GM12891 (cell line): ENCODE measurements at regions not wholly inside any gene's neighbourhood (a gene's known extent, or its start where the extent isn't known, plus 50 kb on each side); places are given as distances from the start of the nearest gene placed in this dataset.

ENCODE experiments used
- DNase-seq: peaks from one replicate; pipeline ENCODE4 v3.0.0; 2011; ENCODE audit warnings: low spot score; ENCODE audit not compliant: insufficient read length
- FAIRE-seq: peaks from 2 replicates; lab custom pipeline; 2011; peaks lifted over from hg19 to GRCh38; lab: Jason Lieb, UNC
- PAX5 ChIP-seq: IDR thresholded peaks from 2 replicates; pipeline ENCODE4 v1.6.1; 2011; ENCODE audit warnings: low read length, moderate library complexity, mild to moderate bottlenecking; ENCODE audit not compliant: insufficient read depth, severe bottlenecking
- POLR2A ChIP-seq: IDR thresholded peaks from 2 replicates; pipeline ENCODE4 v1.6.1; 2011; ENCODE audit warnings: low read depth, low read length, control low read depth
- POLR2AphosphoS5 ChIP-seq: IDR thresholded peaks from 2 replicates; pipeline ENCODE4 v1.6.1; 2011; ENCODE audit warnings: low read depth, low read length, control low read depth
- POU2F2 ChIP-seq: IDR thresholded peaks from 2 replicates; pipeline ENCODE4 v1.6.1; 2011; ENCODE audit warnings: low read depth, mild to moderate bottlenecking, control low read depth, low read length, moderate library complexity
- SPI1 ChIP-seq: IDR thresholded peaks from 2 replicates; pipeline ENCODE4 v1.6.1; 2011; ENCODE audit warnings: low read depth, low read length, control low read depth
- TAF1 ChIP-seq: IDR thresholded peaks from 2 replicates; pipeline ENCODE4 v1.6.1; 2011; ENCODE audit warnings: low read depth, low read length, control low read depth

GRCh38 chr6:44700422-44700821 is 312.9 kb downstream of the CDC5L start:
- FAIRE-seq (no peak), DNase-seq (no peak)
- TF ChIP-seq TAF1 = no peak
- TF ChIP-seq SPI1 = no peak
- TF ChIP-seq POLR2A = no peak
- no peak for TF ChIP-seq POU2F2
- no peak for TF ChIP-seq PAX5
- TF ChIP-seq POLR2AphosphoS5 = no peak

DNA sequence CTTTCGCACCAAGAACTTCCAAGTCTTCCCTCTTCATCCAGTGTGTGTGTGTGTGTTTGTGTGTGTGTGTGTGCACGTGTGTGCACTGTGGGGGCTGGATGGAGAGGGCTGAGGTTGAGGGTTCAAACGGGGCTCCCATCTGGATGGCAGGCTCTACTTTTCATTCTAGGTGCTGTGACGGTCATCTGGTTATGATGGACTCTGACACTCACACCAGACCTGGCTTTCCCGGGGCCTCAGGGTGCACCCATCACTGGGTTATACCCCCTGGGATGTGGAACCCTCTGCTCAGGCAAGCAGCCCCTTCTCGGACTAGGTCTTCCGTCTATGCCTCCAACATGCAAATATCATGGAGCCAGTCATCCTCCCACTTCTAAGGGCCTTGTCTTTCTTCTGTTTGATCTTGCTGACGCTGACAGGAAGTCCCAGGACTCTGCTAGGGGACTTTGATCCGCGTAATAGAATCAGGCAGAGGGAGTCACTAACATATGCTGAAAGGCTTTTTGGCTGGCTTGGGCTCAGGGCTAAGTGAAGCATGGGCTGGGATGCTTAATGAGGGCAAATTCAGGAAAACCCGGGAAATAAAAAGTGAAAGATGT is 313.6 kb downstream of the CDC5L start:
- no peak for FAIRE-seq
- DNase-seq = no peak
- no peak for TF ChIP-seq PAX5
- no peak for TF ChIP-seq POLR2A
- no peak for TF ChIP-seq SPI1
- TF ChIP-seq POLR2AphosphoS5 = no peak
- TF ChIP-seq POU2F2 = no peak
- no peak for TF ChIP-seq TAF1

DNA sequence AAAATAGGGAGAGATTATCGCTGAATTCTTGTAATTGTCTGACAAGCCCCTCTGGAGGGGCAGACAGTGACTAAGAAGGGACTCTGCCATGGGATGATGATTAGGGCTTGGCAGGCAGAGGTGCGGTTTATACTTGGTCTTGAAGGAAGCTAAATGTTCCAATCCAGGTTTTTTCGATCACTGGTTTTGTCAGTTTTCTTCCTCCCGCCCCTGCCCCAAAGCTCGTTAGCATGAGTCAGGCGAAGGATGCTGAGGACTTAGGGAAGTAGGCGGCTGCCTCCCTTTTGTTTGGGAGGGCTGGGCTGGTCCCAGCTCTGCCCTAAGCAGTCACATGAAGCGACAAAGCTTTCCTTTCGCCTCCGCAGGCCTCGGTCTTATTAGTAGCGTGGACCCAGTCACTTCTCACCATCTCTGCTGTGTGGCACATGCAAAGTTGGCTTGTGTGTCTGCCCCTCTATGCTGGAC is 314.2 kb downstream of the CDC5L start:
- FAIRE-seq (no peak), DNase-seq (no peak)
- TF ChIP-seq POU2F2 (no peak), POLR2AphosphoS5 (no peak), PAX5 (no peak), SPI1 (no peak), TAF1 (no peak), POLR2A (no peak)

DNA sequence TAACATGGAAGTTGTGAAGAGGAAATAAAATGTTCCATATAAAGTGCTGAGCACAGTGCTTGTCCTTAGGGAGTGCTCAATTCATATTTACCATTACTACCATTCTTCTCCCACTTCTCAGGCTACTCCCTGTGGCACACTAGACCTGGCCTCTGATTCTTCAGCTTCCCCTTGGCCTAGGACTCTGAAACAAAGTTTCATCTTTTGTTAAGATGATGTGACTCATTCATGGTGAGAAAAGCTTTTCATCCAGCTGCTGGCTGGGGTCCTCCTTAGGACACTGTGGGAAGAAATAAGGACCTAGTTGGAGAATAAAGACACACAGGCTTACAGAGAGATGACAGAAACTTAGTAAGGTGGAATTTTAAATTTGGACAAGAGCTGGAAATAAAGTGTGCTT is 314.8 kb downstream of the CDC5L start:
- TF ChIP-seq POLR2AphosphoS5 (no peak), POU2F2 (no peak), TAF1 (no peak), SPI1 (no peak), POLR2A (no peak), PAX5 (no peak)

DNA sequence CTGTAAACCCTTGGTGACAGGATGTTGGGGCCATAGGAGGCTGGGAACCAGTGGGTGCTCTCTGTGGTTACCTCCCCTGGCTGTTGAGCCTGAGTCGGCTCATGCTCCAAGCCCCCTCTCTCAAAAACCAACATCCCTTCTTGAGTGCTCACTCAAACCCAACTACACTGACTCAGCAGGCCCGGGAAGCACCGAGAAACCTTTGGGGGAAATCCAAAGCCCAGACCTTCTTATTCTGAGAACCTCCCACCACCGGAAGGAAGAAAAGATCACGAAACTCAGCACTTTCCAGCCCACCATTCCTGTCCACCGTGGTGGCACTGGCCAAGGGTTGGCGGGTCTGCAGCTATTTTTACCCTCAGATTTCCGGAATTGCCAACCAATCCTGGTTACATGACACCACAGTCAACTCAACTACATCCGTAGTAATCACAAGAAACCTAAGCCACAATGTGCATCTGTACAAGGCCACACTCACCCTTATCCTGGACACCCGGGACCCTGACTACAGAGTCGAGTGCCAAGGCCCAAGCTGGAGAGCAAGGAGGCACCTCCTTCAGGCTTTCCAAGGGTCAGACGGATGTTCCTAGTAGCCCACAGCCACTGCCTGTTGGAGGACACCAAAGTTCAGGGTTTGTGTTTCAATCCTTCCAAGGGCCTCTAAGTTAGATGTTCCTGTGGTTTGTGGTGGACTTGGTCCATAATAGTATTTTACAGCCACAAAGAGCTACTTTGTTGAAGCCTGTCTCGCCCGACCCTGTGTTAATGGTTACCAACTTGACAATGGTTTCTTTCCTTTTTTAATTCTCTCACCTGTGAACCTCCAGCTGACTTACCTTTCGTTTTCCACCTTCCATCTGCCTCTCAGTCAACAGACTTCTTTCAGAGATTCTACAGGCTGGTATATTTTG is 317.0 kb downstream of the CDC5L start:
- DNase-seq (no peak), FAIRE-seq (no peak)
- no peak for TF ChIP-seq POLR2A
- no peak for TF ChIP-seq POU2F2
- no peak for TF ChIP-seq SPI1
- TF ChIP-seq TAF1 = no peak
- TF ChIP-seq PAX5 = no peak
- no peak for TF ChIP-seq POLR2AphosphoS5

More for the DNA sequence above, 314.8 kb downstream of the CDC5L start:
- DNase-seq (no peak), FAIRE-seq (no peak)

DNA sequence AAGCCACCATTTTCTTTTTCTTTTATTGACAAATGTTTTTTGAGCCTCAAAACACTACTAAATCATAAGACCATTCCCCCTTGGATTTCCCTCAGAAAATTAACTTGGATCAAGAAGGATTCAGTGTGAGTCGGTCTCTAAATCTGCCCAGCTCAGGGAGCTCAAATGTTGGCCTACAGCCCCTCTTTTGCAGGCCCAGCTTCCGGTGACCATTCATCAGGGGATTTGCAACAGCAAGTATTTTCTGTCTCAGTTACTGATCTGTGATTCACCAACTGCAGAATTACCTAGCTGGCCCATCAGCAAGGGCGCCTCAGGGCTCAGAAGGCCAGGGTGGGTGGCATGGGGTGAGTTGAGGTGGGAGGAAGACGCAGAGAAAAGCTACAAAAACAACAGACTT is 318.1 kb downstream of the CDC5L start:
- TF ChIP-seq POLR2A (no peak), SPI1 (no peak), POU2F2 (no peak), PAX5 (no peak), POLR2AphosphoS5 (no peak), TAF1 (no peak)
- no peak for FAIRE-seq

DNA sequence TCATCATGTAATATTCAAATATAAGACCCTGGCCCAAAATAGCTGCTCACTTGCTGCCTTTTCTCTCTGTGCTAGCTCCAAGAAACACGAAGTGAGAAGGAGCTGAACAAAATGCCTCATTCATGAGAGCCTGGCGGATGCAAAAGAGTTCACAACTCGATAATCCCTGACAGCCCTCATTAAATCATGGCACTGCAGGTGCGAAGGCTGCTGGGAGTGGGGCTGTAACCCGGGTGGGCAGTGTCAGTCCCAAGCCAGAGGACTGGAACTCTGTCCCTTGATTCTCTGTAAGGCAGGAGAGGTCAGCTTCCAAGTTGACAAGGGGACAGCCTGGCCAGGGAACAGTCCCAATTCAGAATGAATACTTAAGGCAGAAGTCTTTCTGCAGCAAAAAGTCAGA is 318.5 kb downstream of the CDC5L start:
- TF ChIP-seq SPI1 = no peak
- TF ChIP-seq POLR2AphosphoS5 = no peak
- no peak for TF ChIP-seq POLR2A
- no peak for TF ChIP-seq PAX5
- TF ChIP-seq TAF1 = no peak
- TF ChIP-seq POU2F2 = no peak
- DNase-seq (no peak), FAIRE-seq (no peak)

More for the DNA sequence above, 318.1 kb downstream of the CDC5L start:
- no peak for DNase-seq

DNA sequence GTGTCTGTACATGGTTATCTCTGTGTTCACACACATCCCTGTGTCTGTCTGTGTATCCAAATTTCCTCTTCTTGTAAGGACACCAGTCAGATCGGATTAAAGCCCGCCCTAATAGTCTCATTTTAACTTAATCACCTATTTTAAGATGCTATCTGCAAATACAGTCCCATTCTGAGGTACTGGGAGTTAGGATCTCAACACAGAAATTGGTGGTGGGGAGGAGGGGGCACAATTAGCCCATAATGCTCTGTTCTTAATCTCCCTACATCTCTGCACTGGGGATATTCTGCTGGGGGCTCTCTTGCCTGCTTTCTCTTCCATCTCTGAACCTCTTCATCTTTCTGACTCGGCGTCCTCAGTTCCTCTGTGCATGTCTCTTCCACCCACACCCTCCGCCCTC is 320.7 kb downstream of the CDC5L start:
- DNase-seq (no peak), FAIRE-seq (no peak)
- TF ChIP-seq POLR2A (no peak), POLR2AphosphoS5 (no peak), SPI1 (no peak), POU2F2 (no peak), TAF1 (no peak), PAX5 (no peak)

- no peak for DNase-seq
- TF ChIP-seq SPI1 = no peak
- TF ChIP-seq PAX5 = no peak
- TF ChIP-seq POLR2AphosphoS5 = no peak
- no peak for TF ChIP-seq TAF1
- TF ChIP-seq POLR2A = no peak
- no peak for TF ChIP-seq POU2F2
- FAIRE-seq = no peak
Measured at GRCh38 chr6:44712353-44713111, 325.0 kb downstream of the CDC5L start.
